Lung (tissue), 11 donors: ENCODE measurements at regions not wholly inside any gene's neighbourhood (a gene's known extent, or its start where the extent isn't known, plus 50 kb on each side); places are given as distances from the start of the nearest gene placed in this dataset.

Source experiments
- ATAC-seq: fragments of 200-7000 bp; cut with Tn5 transposase; one replicate; pipeline ENCODE4 v1.9.1; 2020; ENCODE audit warnings: moderate number of reproducible peaks; ENCODE audit not compliant: insufficient read depth, low FRiP score
- DNase-seq, 3 donors: peaks; one replicate each; pipeline ENCODE4 v3.0.0-alpha.2; 2013 to 2017
- H3K27ac ChIP-seq, 2 donors: one replicate each; pipeline ENCODE4 v1.5.1; 2013; ENCODE audit warnings: mild to moderate bottlenecking in 2 of 2, moderate library complexity in 2 of 2, control low read depth in 1 of 2, inconsistent platforms in 1 of 2, low read depth in 1 of 2, low read length in 1 of 2
- H3K27me3 ChIP-seq, 3 donors: one replicate each; pipeline ENCODE4 v1.5.1; 2013; ENCODE audit warnings: low read length in 2 of 3; ENCODE audit not compliant: control insufficient read depth in 3 of 3, insufficient read depth in 3 of 3
- H3K36me3 ChIP-seq, 4 donors: one replicate each; pipeline ENCODE4 v1.5.1; 2013; ENCODE audit warnings: low read length in 4 of 4, mild to moderate bottlenecking in 1 of 4, moderate library complexity in 1 of 4; ENCODE audit not compliant: control insufficient read depth in 4 of 4, insufficient read depth in 4 of 4
- H3K4me1 ChIP-seq, 5 donors: one replicate each; pipeline ENCODE4 v1.5.1; 2013; ENCODE audit warnings: low read length in 5 of 5, mild to moderate bottlenecking in 2 of 5, moderate library complexity in 1 of 5; ENCODE audit not compliant: control insufficient read depth in 5 of 5, insufficient read depth in 5 of 5
- H3K4me3 ChIP-seq: one replicate; pipeline ENCODE4 v1.5.1; 2013; ENCODE audit warnings: mild to moderate bottlenecking, control low read depth, moderate library complexity
- H3K9ac ChIP-seq, 2 donors: one replicate each; pipeline ENCODE4 v1.5.1; 2013; ENCODE audit warnings: low read length in 2 of 2, control low read depth in 1 of 2; ENCODE audit not compliant: insufficient read depth in 1 of 2
- H3K9me3 ChIP-seq, 4 donors: one replicate each; pipeline ENCODE4 v1.5.1; 2013; ENCODE audit warnings: low read length in 3 of 4, mild to moderate bottlenecking in 1 of 4, moderate library complexity in 1 of 4; ENCODE audit not compliant: control insufficient read depth in 4 of 4, insufficient read depth in 3 of 4
- CTCF ChIP-seq: IDR thresholded peaks from 2 replicates; pipeline ENCODE4 v1.5.1; 2012; ENCODE audit warnings: mild to moderate bottlenecking; ENCODE audit errors: control extremely low read depth, extremely low read depth
- WGBS, 2 donors: extraction: QIAGEN DNeasy Blood & Tissue Kit; methylation state at CpG; one replicate each; pipeline ENCODE4 v1.1.7; 2013; 5-methylcytosine and 5-hydroxymethylcytosine counted together
- donor health status: control.
- donor health status: control.
- donor health status: Bipolar disorder and iron deficiency.
- donor health status: healthy.
- donor health status: DM: yes; HTN: yes; CAD: no.

GRCh38 chr14:53564870-53565269 is 391.8 kb downstream of the BMP4 start:
- no peak overlapping the region for H3K4me3 ChIP-seq
- peaks cover 0 to 7% (median 0%) of the 10 kb centered on the region in 5 donors for H3K4me1 ChIP-seq
- no peak for TF ChIP-seq CTCF
- WGBS, 2 donors: 53 to 78% methylated on average over 1 of the region's 1 CpG
- H3K36me3 ChIP-seq: no peaks in the 10 kb centered on the region
- DNase-seq (no peak), ATAC-seq (no peak)
- no peak overlapping the region for H3K27ac ChIP-seq
- H3K9me3 ChIP-seq: peaks cover 0 to 7% (median 2%) of the 10 kb centered on the region in 4 donors
- H3K9ac ChIP-seq: no peak overlapping the region
- no peaks in the 10 kb centered on the region for H3K27me3 ChIP-seq

GRCh38 chr14:53563628-53564027 is 393.0 kb downstream of the BMP4 start:
- DNase-seq (no peak), ATAC-seq (no peak)
- H3K27me3 ChIP-seq: no peaks in the 10 kb centered on the region
- no peak overlapping the region for H3K27ac ChIP-seq
- no peak for TF ChIP-seq CTCF
- H3K4me3 ChIP-seq: no peak overlapping the region
- H3K36me3 ChIP-seq: no peaks in the 10 kb centered on the region
- no peak overlapping the region for H3K9ac ChIP-seq
- H3K4me1 ChIP-seq: no peaks in the 10 kb centered on the region
- H3K9me3 ChIP-seq: peaks cover 0 to 7% (median 2%) of the 10 kb centered on the region in 4 donors

- WGBS, 2 donors: 84 to 90% methylated on average over 4 of the region's 4 CpGs
- no peak overlapping the region for H3K9ac ChIP-seq
- no peak overlapping the region for H3K4me3 ChIP-seq
- TF ChIP-seq CTCF: no peak
- H3K27me3 ChIP-seq: no peaks in the 10 kb centered on the region
- no peaks in the 10 kb centered on the region for H3K36me3 ChIP-seq
- DNase-seq: no peak
- peaks cover 0 to 5% (median 0%) of the 10 kb centered on the region in 5 donors for H3K4me1 ChIP-seq
- no peak for ATAC-seq
- H3K9me3 ChIP-seq: peaks cover 0 to 2% (median 0%) of the 10 kb centered on the region in 4 donors
- no peak overlapping the region for H3K27ac ChIP-seq
Measured at GRCh38 chr14:53553221-53553620, 400.1 kb upstream of the DDHD1 start.

GRCh38 chr14:53551862-53552261 is 398.7 kb upstream of the DDHD1 start:
- DNase-seq (no peak), ATAC-seq (no peak)
- H3K9ac ChIP-seq: no peak overlapping the region
- no peaks in the 10 kb centered on the region for H3K27me3 ChIP-seq
- H3K4me1 ChIP-seq: peaks cover 0 to 5% (median 0%) of the 10 kb centered on the region in 5 donors
- no peak overlapping the region for H3K4me3 ChIP-seq
- H3K36me3 ChIP-seq: no peaks in the 10 kb centered on the region
- H3K27ac ChIP-seq: no peak overlapping the region
- no peaks in the 10 kb centered on the region for H3K9me3 ChIP-seq
- TF ChIP-seq CTCF: no peak
